Middle frontal gyrus (tissue), 1 donor: ENCODE measurements at regions not wholly inside any gene's neighbourhood (a gene's known extent, or its start where the extent isn't known, plus 50 kb on each side); places are given as distances from the start of the nearest gene placed in this dataset.
"Not testable (repeated sequence)": the region's sequence is repeated elsewhere in the genome, so short reads cannot be mapped to it uniquely, and the experiment has no call there.

Experiments
- DNase-seq: peaks from one replicate; pipeline ENCODE4 v3.0.0-alpha.2; 2015; ENCODE audit warnings: low spot score; ENCODE audit errors: extremely low spot score

- DNase-seq: not testable (repeated sequence)
These were observed 846.4 kb downstream of the RPIA start for GRCh38 chr2:89537862-89538261.

GRCh38 chr2:89544110-89544509 is 852.6 kb downstream of the RPIA start:
- not testable (repeated sequence) for DNase-seq

GRCh38 chr2:89579154-89579553 is 887.7 kb downstream of the RPIA start:
- not testable (repeated sequence) for DNase-seq

GRCh38 chr2:89582816-89583215 is 891.3 kb downstream of the RPIA start:
- DNase-seq: not testable (repeated sequence)

GRCh38 chr2:89584046-89584445 is 892.6 kb downstream of the RPIA start:
- DNase-seq: not testable (repeated sequence)

- not testable (repeated sequence) for DNase-seq
These were observed 893.5 kb downstream of the RPIA start for GRCh38 chr2:89584868-89585557.

GRCh38 chr2:89585558-89585920 is 894.1 kb downstream of the RPIA start:
- peak; percentile 2 for DNase-seq

GRCh38 chr2:89599843-89600242 is 908.4 kb downstream of the RPIA start:
- not testable (repeated sequence) for DNase-seq

GRCh38 chr2:89606514-89606913 is 915.0 kb downstream of the RPIA start:
- not testable (repeated sequence) for DNase-seq

GRCh38 chr2:89610207-89610926 is 918.9 kb downstream of the RPIA start:
- DNase-seq: not testable (repeated sequence)

GRCh38 chr2:89610927-89611515 is 919.5 kb downstream of the RPIA start:
- DNase-seq: not testable (repeated sequence)

- DNase-seq: not testable (repeated sequence)
These were observed 920.2 kb downstream of the RPIA start for GRCh38 chr2:89611710-89612109.

GRCh38 chr2:89649268-89649667 is 957.8 kb downstream of the RPIA start:
- DNase-seq: not testable (repeated sequence)

- not testable (repeated sequence) for DNase-seq
These were observed 987.8 kb downstream of the RPIA start for GRCh38 chr2:89679254-89679653.
